Left renal pelvis (tissue), 4 donors: ENCODE measurements at regions not wholly inside any gene's neighbourhood (a gene's known extent, or its start where the extent isn't known, plus 50 kb on each side); places are given as distances from the start of the nearest gene placed in this dataset.

Experiments
- DNase-seq, 4 donors: peaks; one replicate each; pipeline ENCODE4 v3.0.0-alpha.2; 2013; ENCODE audit warnings: low read depth in 4 of 4, low spot score in 3 of 4

- DNase-seq, result no peak
Measured at GRCh38 chr19:20254121-20254520, 87.1 kb downstream of the ZNF486 start.

- no peak for DNase-seq
Measured at GRCh38 chr19:20252613-20253012, 85.6 kb downstream of the ZNF486 start.

- no peak for DNase-seq
Measured at GRCh38 chr19:20250627-20251026, 83.6 kb downstream of the ZNF486 start.

GRCh38 chr19:20250121-20250520 lies 83.1 kb downstream of the ZNF486 start:
- DNase-seq, result no peak
